Skeletal muscle cell (primary cell): ENCODE measurements at regions not wholly inside any gene's neighbourhood (a gene's known extent, or its start where the extent isn't known, plus 50 kb on each side); places are given as distances from the start of the nearest gene placed in this dataset.

ENCODE experiments used
- DNase-seq: peaks from one replicate; pipeline ENCODE4 v3.0.0-alpha.2; 2010; ENCODE audit warnings: low read depth
- H3K4me3 ChIP-seq: 2 replicates; pipeline ENCODE4 v1.5.1; 2011; ENCODE audit warnings: low read depth, mild to moderate bottlenecking, control low read depth, low read length, moderate library complexity

DNA sequence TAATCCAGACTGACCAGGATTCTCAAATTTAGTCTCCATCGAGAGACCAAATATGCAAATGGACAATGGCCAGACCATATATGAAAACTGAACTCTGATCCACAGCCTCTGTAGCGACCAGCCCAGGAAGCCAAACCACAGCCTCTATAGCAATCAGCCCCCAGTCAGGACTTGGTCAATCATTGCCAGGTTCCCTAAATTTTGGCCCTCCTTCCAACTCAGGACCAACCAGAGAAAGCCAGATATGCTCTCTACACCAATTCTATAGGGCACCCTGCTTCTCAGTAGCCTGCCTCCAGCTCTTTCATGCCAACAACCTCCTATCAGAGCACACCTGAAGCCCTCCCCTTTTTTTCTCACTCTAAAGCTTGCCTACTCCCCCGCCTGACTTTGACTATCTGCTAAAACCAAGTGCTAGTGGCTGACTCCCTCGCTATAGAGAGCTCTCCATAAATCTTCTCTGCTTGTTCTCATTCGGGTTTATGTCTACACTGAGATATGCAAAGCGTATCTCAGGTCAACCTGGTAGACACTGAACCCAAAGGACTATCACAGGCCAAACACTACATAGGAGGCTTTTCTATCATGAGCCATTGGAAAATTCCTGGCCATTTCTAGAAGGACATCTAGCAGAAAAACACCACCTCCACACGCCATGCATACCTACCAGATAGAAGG lies 110.5 kb upstream of the FUT8 start:
- DNase-seq, result no peak
- no peak overlapping the region for H3K4me3 ChIP-seq

DNA sequence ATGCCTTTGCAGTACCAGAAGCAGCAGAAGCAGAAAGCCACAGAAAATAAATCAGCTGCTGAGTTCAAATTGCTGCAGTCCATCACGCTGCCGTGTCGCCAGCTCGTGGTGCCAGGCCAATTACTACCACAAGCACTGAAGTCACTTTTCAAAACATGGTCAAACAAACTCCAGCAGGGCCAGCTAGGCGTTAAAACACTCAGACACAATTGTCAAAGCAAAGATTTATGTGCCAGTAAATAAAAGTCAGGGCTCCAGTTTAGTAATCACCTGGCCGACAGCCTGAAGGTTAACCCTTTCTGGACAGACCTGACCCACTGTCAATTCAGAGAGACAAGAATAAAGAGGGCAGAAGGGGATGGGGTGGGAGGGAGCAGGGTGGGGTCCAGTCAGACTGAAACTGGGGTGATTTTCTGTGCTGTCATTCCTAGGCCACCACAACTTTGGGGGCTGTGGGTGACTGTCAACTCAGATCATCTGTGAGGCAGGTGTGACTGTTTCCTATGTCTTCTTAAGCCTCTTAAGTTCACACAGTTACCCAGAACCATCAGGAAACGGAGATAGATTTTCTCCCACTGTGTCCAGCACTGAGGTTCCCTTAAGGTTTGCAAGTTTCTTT lies 109.8 kb upstream of the FUT8 start:
- no peak for DNase-seq
- H3K4me3 ChIP-seq, result no peak overlapping the region

DNA sequence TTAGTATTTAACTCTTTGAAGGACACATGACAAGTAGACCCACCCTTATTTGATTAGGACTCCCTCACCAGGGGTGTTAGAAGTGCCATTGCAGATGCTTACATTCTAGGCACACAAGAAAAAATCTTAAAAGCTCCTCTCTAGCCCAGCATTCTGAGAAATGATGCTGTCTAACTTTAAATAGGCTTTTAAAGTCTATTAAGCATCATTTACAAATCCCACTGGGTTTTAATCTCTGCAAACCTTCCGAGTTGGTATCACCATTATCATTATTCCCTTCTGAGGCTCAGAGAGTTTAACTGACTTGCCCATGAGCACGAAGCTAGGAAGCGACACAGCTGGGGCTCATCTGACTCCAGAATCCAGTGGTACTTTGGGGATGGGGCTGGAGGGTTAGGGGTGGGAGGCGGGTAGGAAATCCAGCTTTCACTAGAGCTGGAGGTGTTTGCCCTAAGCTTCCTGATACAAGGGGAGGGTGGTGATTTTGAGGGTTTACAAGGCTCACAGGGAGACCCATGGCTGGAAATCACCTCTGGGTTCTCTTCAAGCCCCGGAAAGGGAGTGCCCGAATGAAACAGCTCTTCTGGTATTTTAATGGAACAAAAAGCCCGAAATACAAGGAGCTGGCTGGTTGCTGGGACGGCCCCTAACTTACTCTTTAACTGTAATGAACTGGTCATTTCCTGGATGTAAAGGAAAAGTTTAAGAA lies 109.2 kb upstream of the FUT8 start:
- no peak for DNase-seq
- no peak overlapping the region for H3K4me3 ChIP-seq

DNA sequence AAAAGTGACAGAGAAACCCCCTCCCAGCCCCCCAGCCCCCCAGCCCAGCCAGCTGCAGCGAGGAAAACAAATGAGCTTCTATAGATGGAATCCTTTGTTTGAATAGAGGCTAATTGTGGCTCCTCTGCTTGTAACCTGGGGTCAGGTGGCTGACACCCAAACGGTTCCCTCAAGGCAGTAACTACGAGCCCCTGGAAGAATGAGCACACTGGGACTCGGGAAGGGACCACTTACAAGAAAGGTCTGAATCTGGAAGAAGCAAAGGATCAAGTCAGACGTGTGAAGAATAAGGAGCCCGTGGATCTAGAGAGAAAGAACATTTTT lies 108.7 kb upstream of the FUT8 start:
- H3K4me3 ChIP-seq, result no peak overlapping the region
- DNase-seq, result no peak

DNA sequence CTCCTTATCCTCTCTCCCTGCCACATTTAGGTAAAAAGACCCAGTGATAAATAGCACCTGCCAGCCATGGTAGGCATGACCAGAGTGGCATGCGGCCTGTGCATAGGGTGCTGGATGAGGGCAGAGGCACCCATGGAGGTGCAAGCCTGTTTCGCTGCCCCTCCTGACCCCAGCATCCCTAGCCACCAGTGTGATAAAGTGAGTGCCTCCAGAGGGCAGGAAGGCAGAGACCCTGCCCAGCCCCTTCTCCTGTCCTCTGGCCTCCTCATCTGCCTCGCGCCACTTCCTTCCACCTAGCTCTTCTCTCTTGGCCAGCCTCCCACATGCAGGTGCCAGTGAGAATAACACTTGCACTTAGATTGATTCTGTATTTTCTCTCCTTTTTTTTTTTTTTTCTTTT lies 108.3 kb upstream of the FUT8 start:
- no peak for DNase-seq
- no peak overlapping the region for H3K4me3 ChIP-seq

DNA sequence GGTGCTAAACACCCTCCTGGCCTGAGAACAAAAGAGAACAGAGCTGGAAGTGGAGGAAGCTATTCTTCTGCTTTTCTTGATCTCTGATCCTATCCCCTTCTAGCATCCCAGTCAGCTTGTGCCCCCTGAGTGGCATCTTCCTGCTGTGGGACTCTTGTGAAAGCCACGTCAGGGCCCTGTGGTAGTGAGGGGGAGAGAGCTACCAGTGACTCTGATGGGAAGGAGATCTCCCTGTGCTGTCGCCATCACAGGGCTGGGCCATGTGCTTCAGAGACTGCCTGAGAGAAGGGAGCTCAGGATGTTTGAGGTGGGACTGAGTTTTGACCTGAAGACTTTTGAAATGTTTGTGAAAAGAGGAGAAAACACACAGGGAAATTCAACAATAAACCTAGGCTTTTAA lies 107.6 kb upstream of the FUT8 start:
- no peak for DNase-seq

DNA sequence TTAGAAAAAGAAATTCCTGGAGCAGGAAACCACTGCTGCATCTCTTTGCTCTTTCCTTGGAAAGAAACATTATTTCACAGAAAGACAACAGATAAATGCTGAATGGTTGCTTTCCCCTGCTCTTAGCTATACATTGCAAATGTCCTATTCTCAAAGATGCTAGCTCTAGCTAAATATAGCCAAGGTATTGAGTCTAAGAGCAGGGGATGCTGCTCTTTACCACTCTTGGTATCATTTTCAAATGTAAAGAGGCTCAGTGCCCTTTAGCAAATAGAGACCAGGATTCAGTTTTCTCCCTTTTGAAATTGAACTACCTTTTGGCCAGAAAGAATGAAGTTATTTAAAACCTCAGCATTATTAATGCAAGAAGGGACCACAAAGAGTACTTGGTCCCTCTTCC lies 104.0 kb upstream of the FUT8 start:
- no peak for DNase-seq
- H3K4me3 ChIP-seq, result no peak overlapping the region

More for the DNA sequence above, 107.6 kb upstream of the FUT8 start:
- H3K4me3 ChIP-seq, result no peak overlapping the region

DNA sequence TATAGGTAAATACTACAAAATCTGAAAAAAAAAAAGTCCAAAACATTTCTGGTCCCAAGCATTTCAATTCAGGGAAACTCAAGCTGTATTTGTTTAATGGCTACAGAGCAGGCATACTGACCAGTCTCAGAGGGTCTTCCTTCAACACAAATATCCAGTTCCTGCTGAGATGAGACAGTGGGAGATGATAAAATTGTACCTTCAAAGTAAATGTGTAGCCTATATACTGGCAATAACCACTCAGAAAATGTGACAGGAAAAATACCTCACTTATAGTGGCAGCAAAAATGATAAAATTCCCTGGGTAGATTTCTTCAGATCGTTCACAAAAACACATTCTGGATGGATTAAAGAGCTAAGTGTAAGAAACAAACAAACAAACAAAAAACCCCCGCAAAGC lies 102.0 kb upstream of the FUT8 start:
- H3K4me3 ChIP-seq, result no peak overlapping the region
- no peak for DNase-seq

DNA sequence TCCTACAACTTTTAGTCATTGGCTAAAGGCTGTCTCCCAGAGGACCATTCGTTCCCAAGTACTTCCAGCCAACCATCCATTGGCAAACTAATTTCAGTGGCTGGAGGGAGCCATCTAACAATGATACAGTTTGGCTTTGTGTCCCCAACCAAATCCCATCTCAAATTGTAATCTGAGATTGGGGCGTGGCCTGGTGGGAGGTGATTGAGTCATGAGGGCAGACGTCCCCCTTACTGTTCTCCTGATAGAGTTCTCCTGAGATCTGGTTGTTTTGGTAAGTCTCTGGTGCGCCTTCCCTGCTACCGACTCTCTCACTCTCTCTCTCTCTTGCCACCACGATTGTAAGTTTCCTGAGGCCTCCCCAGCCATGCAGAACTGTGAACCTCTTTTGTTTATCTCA lies 99.7 kb upstream of the FUT8 start:
- no peak overlapping the region for H3K4me3 ChIP-seq
- DNase-seq, result no peak

DNA sequence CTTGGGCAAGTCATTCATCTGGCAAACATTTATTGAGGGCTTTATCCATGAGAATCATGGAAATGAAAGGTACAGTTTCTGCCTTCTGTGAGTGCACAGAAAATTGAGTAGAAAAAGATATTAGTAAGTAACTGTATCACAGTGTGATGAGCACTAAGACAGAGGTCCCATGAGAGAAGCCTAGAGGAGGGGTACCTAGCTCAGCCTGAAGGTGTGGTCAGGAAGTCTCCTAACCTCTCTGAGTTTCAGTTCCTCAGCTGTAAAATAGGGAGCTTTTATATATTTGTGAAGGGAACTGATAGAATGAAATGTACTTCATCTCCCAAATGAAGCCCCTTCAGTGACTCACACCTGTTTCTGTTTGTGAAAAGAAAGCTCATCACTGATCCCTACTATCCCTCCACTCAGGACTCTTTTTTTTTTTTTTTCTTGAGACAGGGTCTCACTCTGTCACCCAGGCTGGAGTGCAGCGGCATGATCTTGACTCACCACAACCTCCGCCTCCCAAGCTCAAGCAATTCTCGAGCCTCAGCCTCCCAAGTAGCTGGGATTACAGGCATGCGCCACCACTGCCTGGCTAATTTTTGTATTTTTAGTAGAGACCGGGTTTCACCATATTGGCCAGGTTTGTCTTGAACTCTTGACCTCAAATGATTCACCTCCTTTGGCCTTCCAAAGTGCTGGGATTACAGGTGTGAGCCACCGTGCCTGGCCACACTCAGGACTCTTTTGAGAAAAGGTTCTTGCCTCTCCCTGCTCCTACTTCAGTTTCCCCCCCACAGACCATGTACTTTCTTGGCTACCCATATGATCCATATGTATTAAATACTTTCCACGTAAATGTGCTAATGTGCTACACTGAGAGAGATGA lies 93.7 kb upstream of the FUT8 start:
- H3K4me3 ChIP-seq, result no peak overlapping the region
- DNase-seq, result no peak

DNA sequence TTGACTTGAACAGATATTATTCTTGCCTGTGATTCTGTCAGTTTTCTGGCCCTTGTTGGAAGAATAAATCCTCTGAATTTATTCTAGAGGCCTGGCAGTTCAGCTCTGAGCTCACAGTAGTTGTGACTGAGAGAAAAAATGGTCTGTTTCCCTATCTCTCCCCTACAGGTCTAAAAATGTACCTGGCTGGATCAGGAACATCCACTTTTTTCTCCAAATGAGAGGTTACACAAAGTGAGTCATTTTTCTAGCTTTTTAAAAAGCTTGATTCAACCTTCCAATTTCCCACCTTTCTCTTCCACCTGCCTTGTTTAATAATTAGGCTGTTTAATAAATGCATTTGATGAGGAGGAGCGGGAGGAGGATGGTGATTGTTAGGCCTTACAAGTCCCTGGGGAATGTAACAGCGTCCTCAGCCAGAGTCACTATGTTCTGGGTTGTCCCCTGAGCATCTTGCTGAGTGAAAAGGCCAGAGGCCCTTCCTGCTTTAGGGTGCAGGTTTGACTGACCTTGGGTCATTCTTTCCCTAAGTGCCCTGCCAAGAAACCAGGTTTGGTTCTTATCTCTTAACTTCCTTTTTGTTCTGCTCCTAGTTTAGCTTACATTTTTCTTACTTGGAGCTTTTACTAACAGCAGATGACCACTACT lies 91.7 kb upstream of the FUT8 start:
- no peak for DNase-seq
- no peak overlapping the region for H3K4me3 ChIP-seq

DNA sequence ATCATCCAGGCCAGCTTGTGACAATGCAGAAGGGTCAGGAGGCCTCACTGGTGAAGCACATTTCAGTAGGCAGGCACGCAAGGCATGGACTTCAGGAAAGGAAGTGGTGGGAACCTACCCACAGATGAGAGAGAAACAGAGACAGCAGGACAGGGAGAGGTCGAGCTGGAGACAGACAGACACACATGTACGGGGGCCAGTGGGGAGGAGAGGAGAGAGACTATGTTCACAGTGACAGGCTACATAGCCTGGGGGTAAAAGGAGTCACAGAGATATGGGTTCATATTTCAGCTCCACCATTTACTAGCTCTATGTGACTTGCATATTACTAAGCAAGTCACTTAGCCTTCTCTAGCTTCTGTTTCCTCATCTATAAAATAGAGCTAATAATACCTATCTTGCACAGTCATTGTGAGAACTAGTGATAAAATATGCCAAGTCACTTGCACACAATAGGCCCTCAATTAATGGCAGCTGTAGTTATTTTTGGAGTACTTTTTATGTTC lies 91.1 kb upstream of the FUT8 start:
- H3K4me3 ChIP-seq, result no peak overlapping the region
- DNase-seq, result no peak

DNA sequence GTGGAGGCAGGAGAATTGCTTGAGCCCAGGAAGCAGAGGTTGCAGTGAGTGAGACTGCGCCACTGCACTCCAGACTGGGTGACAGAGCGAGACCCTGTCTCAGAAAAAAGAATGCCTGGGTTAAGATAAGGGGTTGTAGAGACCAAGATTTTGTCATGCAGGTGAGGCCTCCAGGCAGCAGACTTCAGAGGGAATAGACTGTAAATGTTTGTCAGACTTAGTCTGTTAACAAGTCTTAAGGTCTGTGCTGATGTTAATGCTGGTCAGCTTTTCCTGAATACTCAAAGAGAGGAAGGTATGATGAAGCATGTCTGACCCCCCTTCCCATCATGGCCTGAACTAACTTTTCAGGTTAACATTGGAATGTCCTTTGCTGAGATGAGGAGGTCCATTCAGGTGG lies 83.0 kb upstream of the FUT8 start:
- no peak for DNase-seq
- H3K4me3 ChIP-seq, result no peak overlapping the region

DNA sequence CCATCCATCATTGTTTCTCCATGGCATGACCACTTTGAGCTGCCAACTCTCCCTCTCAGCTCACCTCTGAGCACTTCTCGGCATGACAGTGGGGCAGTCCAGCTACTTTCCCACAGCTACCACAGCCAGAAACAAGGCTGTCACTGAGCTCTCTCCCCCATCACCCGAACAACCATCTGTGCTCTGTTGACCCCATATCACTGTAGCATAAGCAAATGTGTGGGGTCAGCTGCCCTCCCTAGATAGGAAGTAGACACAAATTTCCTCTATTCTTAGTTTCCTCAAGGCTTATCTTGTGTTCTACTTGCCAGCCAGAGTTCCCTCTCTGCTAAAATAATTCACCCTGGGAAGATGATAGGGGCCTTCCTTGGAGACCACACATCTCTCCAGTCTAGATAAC lies 82.6 kb upstream of the FUT8 start:
- DNase-seq, result no peak
- H3K4me3 ChIP-seq, result no peak overlapping the region

DNA sequence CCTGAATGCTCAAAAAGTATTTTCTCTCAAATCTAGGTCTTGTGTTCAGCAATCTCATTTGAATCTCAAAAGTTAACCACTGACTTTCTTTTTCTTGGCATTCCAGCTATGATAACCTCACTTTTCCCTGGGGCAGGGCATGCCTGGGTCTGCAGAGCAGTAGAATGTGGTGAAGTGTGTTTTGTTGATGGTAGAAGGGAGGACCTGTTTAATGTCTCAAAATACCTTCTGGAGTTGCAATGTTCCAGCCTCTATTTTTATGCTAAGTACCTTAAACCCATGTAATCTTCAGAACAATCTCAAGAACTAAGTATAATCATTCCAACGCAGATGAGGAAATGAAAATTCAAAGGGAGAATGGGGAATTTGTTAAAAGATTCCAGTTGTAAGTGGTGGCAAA lies 82.1 kb upstream of the FUT8 start:
- H3K4me3 ChIP-seq, result no peak overlapping the region
- DNase-seq, result no peak

DNA sequence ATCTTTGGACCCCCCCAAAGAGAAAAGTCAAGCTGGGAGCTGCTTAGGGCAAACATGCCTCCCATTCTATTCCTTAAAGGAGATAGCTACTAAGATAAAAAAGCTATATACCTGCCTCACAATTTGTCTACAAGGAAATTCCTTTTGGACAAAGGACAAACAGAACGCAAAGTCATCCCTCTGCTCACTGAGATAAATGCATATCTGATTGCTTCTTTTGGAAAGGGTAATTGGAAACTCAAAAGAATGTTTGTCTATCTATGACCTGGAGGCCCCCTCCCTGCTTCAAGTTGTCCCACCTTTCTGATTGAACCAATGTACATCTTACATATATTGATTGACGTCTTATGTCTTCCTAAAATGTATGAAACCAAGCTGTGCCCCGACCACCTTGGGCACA lies 80.9 kb upstream of the FUT8 start:
- H3K4me3 ChIP-seq, result no peak overlapping the region
- DNase-seq, result no peak

DNA sequence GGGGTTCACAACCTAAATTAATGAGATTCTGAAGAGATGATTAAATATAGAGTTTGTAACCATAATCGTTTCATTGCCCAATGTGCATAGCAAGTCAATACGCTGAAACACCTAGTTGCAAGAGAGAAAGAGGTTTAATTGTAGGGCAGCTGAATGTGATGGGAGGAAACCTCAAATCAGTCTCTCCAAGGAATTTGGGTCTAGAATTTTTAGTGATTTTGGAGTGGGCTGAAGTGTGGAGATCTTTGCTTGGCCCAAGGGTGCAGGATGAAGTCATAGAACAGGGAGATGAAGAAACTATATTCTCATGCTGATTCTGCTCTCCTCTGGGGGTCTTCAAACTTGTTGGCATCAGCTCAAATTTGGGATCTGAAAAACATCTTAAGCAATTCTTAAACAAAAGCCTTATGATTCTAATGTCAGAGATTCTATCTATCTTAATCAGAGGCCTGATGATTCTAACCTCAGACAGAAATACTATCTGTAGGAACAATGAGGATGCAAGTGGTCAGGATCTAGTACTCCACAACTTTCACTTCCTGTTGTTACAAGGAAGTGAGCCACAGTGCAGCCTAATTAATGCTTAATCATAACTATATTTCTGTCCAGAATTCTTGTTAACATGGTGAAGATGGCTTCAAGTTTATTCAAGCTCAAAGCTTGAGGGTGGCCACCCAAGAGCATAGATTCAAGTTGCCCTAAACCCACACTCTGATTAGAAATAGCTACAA lies 80.2 kb upstream of the FUT8 start:
- peak; percentile 23 for DNase-seq
- H3K4me3 ChIP-seq, result no peak overlapping the region

DNA sequence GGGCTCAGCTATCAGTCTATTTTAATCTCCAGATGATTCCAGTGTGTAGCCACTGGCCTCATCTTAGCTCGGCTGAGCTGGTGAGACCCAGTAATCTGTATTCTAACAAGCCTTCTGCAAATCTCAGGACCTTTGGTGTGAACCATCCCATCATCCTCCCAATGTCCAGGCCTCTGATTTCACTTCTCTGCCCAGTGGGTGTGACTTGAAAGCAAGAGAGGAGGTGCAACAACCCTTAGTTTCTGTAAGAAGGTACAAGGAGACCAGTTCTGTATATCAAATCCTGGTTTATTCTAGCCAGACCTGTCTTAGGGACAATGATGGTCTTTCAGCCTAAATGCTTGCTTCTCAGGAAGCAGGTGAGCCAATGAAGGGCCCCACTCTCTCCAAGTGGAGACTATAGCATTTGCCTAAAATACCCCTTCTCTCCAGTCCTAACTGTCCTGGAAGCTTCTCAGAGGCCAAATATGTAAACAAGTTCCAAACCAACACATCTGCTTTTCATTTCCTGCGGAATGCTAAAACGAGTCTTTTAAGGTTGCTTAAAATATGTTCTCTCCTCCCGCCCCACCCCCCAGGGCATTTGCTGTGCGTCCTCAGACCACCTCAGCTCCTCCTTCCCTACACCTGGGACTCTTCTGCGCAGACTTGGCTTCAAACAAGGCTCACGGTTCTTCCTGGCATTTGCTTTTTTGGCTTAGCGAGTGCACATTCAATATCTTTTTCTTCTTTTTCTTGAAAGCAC lies 78.4 kb upstream of the FUT8 start:
- H3K4me3 ChIP-seq, result no peak overlapping the region
- peak; percentile 46 for DNase-seq
